HG03457 (cell line): ENCODE measurements at regions not wholly inside any gene's neighbourhood (a gene's known extent, or its start where the extent isn't known, plus 50 kb on each side); places are given as distances from the start of the nearest gene placed in this dataset.

Experiments
- ATAC-seq: cut with Tn5 transposase; IDR thresholded peaks from one replicate; pipeline ENCODE4 v1.9.1; 2021; ENCODE audit warnings: moderate number of reproducible peaks; ENCODE audit not compliant: unreplicated experiment

GRCh38 chr3:182190056-182190455 lies 478.3 kb downstream of the SOX2 start:
- ATAC-seq: no peak

GRCh38 chr3:182198345-182198744 lies 486.6 kb downstream of the SOX2 start:
- ATAC-seq: no peak

- ATAC-seq: no peak
Measured at GRCh38 chr3:182201456-182202168, 489.9 kb downstream of the SOX2 start.

GRCh38 chr3:182212479-182213076 lies 500.9 kb downstream of the SOX2 start:
- ATAC-seq: no peak

- no peak for ATAC-seq
Measured at GRCh38 chr3:182214416-182214815, 502.7 kb downstream of the SOX2 start.

GRCh38 chr3:182215881-182216280 lies 504.2 kb downstream of the SOX2 start:
- no peak for ATAC-seq

GRCh38 chr3:182216311-182216970 lies 504.7 kb downstream of the SOX2 start:
- no peak for ATAC-seq

- ATAC-seq: no peak
Measured at GRCh38 chr3:182220013-182220412, 508.3 kb downstream of the SOX2 start.

- no peak for ATAC-seq
Measured at GRCh38 chr3:182220471-182220870, 508.7 kb downstream of the SOX2 start.

- no peak for ATAC-seq
Measured at GRCh38 chr3:182226995-182227394, 515.3 kb downstream of the SOX2 start.

GRCh38 chr3:182233405-182233804 lies 521.7 kb downstream of the SOX2 start:
- no peak for ATAC-seq

- no peak for ATAC-seq
Measured at GRCh38 chr3:182233957-182234356, 522.2 kb downstream of the SOX2 start.

- no peak for ATAC-seq
Measured at GRCh38 chr3:182234881-182235280, 523.2 kb downstream of the SOX2 start.

GRCh38 chr3:182235504-182235903 lies 523.8 kb downstream of the SOX2 start:
- no peak for ATAC-seq

GRCh38 chr3:182238126-182238525 lies 526.4 kb downstream of the SOX2 start:
- no peak for ATAC-seq

- ATAC-seq: no peak
Measured at GRCh38 chr3:182239316-182239715, 527.6 kb downstream of the SOX2 start.

- ATAC-seq: no peak
Measured at GRCh38 chr3:182240474-182240873, 528.7 kb downstream of the SOX2 start.

GRCh38 chr3:182241196-182241765 lies 529.6 kb downstream of the SOX2 start:
- ATAC-seq: no peak

- ATAC-seq: no peak
Measured at GRCh38 chr3:182241766-182242488, 530.2 kb downstream of the SOX2 start.

- no peak for ATAC-seq
Measured at GRCh38 chr3:182242489-182242942, 530.8 kb downstream of the SOX2 start.

GRCh38 chr3:182243625-182244024 lies 531.9 kb downstream of the SOX2 start:
- no peak for ATAC-seq
